ENCODE measurements at regions not wholly inside any gene's neighbourhood (a gene's known extent, or its start where the extent isn't known, plus 50 kb on each side); places are given as distances from the start of the nearest gene placed in this dataset.

- no peak for TF ChIP-seq ELF1 (IDR thresholded peaks at IDR 0.05)
- TF ChIP-seq, protein P1, sequence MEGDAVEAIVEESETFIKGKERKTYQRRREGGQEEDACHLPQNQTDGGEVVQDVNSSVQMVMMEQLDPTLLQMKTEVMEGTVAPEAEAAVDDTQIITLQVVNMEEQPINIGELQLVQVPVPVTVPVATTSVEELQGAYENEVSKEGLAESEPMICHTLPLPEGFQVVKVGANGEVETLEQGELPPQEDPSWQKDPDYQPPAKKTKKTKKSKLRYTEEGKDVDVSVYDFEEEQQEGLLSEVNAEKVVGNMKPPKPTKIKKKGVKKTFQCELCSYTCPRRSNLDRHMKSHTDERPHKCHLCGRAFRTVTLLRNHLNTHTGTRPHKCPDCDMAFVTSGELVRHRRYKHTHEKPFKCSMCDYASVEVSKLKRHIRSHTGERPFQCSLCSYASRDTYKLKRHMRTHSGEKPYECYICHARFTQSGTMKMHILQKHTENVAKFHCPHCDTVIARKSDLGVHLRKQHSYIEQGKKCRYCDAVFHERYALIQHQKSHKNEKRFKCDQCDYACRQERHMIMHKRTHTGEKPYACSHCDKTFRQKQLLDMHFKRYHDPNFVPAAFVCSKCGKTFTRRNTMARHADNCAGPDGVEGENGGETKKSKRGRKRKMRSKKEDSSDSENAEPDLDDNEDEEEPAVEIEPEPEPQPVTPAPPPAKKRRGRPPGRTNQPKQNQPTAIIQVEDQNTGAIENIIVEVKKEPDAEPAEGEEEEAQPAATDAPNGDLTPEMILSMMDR (IDR thresholded peaks at IDR 0.05), result no peak
- TF ChIP-seq MAX (IDR thresholded peaks at IDR 0.05; ENCODE audit: low read depth), result no peak
- no peak for TF ChIP-seq FOXM1 (IDR thresholded peaks at IDR 0.05; ENCODE audit: low read depth)
- TF ChIP-seq POLR2AphosphoS5 (IDR thresholded peaks at IDR 0.05; ENCODE audit: low read depth, low read length), result no peak
- no peak for TF ChIP-seq FOSL2 (IDR thresholded peaks at IDR 0.05; ENCODE audit: borderline replicate concordance, low read depth)
- no peak for TF ChIP-seq SMC3 (IDR thresholded peaks at IDR 0.05; ENCODE audit: low read depth, low read length)
- TF ChIP-seq RCOR1 (IDR thresholded peaks at IDR 0.05; ENCODE audit: low read length), result no peak
- no peak for TF ChIP-seq TCF12 (IDR thresholded peaks at IDR 0.05)
- TF ChIP-seq, protein P2, sequence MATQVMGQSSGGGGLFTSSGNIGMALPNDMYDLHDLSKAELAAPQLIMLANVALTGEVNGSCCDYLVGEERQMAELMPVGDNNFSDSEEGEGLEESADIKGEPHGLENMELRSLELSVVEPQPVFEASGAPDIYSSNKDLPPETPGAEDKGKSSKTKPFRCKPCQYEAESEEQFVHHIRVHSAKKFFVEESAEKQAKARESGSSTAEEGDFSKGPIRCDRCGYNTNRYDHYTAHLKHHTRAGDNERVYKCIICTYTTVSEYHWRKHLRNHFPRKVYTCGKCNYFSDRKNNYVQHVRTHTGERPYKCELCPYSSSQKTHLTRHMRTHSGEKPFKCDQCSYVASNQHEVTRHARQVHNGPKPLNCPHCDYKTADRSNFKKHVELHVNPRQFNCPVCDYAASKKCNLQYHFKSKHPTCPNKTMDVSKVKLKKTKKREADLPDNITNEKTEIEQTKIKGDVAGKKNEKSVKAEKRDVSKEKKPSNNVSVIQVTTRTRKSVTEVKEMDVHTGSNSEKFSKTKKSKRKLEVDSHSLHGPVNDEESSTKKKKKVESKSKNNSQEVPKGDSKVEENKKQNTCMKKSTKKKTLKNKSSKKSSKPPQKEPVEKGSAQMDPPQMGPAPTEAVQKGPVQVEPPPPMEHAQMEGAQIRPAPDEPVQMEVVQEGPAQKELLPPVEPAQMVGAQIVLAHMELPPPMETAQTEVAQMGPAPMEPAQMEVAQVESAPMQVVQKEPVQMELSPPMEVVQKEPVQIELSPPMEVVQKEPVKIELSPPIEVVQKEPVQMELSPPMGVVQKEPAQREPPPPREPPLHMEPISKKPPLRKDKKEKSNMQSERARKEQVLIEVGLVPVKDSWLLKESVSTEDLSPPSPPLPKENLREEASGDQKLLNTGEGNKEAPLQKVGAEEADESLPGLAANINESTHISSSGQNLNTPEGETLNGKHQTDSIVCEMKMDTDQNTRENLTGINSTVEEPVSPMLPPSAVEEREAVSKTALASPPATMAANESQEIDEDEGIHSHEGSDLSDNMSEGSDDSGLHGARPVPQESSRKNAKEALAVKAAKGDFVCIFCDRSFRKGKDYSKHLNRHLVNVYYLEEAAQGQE (IDR thresholded peaks at IDR 0.05; ENCODE audit: low read depth, low read length), result no peak
- TF ChIP-seq YY1 (IDR thresholded peaks at IDR 0.05; ENCODE audit: low read depth), result no peak
Measured at GRCh38 chr7:22663721-22664120, 63.3 kb upstream of the IL6 start.

Data from SK-N-SH (cell line).